Transverse colon (tissue), 4 donors: ENCODE measurements at regions not wholly inside any gene's neighbourhood (a gene's known extent, or its start where the extent isn't known, plus 50 kb on each side); places are given as distances from the start of the nearest gene placed in this dataset.

Source experiments
- POLR2A ChIP-seq: fragments of 450-650 bp; IDR thresholded peaks from one replicate; pipeline ENCODE4 v1.6.1; 2016; ENCODE audit warnings: antibody characterized with exemption, mild to moderate bottlenecking, moderate library complexity
- POLR2AphosphoS5 ChIP-seq, 3 donors: sonication (generic); formaldehyde crosslinking; IDR thresholded peaks; one replicate each; pipeline ENCODE4 v1.6.1; 2016; ENCODE audit warnings: antibody characterized with exemption in 3 of 3
- TF ChIP-seq, protein P1 (sequence below), 5 experiments: fragments of 200-600 bp in 3 of 5; fragments of 450-650 bp in 2 of 5; sonication (generic) in 3 of 5; IDR thresholded peaks; 1 replicate in 2 of 5; 2 replicates in 3 of 5; pipeline ENCODE4 v1.5.1; 2016 to 2017; ENCODE audit warnings: antibody characterized with exemption in 5 of 5, inconsistent platforms in 3 of 5, mild to moderate bottlenecking in 2 of 5, moderate library complexity in 1 of 5

DNA sequence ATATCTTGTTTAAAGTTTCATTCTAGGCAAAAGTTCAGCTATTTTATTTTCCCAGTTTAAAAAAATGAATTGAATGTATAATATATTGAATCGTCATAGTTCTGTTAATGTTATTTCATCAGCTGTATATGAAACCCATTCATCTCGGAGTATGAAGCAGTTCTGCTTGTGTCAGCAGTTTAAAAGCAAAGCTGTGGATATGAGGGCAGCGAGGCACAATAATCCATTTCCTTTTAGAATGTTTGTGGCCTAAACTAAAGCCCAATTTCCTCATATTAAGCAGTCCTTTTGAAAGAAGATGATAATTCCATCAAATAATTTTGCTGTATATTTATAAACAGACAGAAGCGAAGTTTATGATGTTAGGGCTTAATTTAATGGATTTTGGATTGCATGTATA lies 300.1 kb downstream of the SAMD5 start:
- TF ChIP-seq, protein P1, sequence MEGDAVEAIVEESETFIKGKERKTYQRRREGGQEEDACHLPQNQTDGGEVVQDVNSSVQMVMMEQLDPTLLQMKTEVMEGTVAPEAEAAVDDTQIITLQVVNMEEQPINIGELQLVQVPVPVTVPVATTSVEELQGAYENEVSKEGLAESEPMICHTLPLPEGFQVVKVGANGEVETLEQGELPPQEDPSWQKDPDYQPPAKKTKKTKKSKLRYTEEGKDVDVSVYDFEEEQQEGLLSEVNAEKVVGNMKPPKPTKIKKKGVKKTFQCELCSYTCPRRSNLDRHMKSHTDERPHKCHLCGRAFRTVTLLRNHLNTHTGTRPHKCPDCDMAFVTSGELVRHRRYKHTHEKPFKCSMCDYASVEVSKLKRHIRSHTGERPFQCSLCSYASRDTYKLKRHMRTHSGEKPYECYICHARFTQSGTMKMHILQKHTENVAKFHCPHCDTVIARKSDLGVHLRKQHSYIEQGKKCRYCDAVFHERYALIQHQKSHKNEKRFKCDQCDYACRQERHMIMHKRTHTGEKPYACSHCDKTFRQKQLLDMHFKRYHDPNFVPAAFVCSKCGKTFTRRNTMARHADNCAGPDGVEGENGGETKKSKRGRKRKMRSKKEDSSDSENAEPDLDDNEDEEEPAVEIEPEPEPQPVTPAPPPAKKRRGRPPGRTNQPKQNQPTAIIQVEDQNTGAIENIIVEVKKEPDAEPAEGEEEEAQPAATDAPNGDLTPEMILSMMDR (IDR thresholded peaks at IDR 0.05), result no peak
- TF ChIP-seq POLR2A (no peak), POLR2AphosphoS5 (IDR thresholded peaks at IDR 0.05) (no peak)
